NCI-H187 (cell line): ENCODE measurements at regions not wholly inside any gene's neighbourhood (a gene's known extent, or its start where the extent isn't known, plus 50 kb on each side); places are given as distances from the start of the nearest gene placed in this dataset.

ENCODE experiments used
- DNase-seq, 2 experiments: peaks; one replicate each; lab custom pipeline; 2025; lab: John Stamatoyannopoulos, UW

DNA sequence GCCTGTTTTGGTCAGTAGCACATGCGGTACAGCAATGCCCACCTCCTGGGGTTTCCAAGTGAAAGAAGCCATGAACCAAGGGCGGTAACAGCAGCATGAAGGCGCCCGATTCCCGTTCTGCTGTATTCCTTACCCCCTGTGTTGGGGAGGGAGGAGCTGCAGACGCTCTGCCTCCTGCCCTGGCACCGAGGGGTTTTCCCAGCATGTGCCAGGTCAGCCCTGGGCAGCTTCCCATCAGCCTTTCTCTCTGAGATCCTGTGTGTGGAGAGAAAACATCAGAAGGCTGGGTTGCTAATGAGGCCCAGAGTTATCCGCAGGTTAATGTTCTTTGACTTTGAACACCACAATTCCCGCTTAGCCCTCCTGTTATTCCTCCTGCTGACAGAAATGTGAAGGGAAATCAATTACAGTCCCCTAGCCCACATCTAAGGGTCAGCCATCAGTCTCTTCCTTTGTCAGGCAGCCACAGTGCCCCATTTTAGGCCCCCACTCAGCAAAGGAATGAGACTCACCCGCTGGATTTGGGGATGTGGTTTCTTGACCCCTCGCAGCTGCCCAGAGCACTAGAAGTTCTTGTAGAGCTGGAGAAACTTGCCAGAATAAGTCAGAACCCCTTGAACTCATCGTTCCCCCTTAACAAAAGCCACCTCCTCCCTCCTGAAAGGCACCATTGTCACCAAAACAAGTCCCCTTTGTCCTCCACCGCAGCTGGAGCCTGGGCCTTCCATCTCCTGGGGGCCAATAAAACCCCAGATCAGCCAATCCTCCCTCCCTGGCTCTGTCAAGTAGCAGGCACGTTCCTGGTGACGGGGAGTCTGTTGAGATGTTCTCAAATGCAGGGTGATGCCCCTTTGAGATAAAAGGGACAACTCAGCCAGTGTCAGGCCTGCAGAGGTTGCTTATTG is 168.5 kb downstream of the KATNIP start:
- DNase-seq = no peak

DNA sequence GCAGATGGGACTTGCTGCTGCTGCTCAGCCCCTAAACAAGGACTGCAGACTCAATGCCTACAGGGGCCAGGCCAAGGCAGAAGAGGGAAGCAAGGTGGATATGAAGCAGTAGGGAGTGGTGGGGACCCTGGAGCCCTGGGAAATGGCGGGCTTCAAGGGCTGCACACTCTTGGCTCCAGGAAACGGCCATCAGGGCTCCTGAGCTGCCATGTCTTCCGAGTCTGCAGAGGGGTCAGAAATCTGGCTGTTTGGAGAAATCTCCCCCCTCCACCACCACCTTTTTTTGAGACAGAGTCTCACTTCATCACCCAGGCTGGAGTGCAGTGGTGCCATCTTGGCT is 169.1 kb downstream of the KATNIP start:
- no peak for DNase-seq

DNA sequence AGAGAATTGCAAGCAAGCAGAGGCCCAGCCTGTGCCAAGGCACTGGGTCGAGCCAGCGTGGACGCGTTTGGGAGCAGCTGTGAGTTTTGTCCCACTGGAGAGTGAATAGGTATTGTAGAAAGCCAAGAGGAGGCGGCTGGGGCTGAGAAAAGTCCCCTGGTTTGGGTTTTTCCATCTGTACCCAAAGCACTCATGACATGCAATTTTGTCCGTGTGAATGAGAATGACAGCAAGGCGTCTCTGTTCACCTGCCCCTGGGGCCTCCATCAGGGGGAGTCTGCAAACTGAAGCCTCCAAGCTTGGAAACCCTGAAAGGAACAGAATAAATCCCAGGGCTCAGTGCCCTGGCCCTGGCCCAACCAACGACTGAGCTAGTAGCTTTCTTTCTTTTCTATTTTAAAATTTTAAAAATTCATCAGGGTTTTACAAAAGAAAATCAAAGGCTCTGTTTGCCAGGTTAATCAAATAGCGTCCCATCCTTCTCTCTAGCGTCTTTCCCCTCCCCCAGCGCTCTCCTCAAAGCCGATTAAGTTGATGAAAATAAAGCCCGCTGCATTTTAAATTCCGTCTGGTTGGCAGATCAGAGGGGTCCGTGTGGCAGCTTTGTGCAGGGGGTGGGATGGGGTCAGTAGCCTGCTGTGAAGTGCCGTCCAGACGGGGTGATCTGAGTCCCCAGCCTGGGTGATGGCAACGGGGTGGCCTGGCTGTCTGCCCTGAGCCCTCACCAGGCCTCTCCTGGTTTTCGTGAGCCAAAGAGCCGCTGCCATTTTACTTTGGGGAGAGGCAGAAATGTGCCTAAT is 171.0 kb downstream of the KATNIP start:
- DNase-seq = no peak

DNA sequence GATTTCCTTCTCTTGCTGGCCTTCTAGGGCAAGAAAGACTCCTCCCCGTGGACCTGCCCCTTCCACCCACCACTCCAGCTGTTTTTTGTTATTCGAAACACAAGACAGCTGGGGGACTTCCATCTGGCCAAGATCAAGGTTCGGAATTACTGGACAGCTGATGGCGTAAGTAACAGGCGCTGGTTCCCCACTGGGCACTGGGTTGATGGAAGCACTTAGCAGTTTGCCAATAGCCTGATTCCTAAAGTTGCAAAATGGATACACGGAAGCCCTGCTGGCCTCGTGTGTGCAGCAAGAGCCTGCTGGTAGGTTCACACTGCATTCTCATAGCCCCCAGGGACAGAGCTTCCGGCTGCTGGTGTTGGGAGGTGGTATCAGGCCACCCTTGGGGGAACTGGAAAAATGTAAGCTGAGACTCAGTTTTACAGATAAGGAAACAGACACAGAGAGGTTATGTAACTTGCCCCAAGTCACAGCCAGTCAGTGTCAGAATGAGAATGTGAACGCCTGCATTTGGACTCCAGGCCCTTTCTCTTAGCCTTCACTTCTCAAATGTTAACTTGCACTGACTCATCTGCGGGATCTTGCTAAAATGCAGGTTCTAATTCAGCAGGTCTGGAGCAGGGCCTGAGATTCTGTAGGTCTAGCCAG is 171.7 kb downstream of the KATNIP start:
- DNase-seq = no peak

DNA sequence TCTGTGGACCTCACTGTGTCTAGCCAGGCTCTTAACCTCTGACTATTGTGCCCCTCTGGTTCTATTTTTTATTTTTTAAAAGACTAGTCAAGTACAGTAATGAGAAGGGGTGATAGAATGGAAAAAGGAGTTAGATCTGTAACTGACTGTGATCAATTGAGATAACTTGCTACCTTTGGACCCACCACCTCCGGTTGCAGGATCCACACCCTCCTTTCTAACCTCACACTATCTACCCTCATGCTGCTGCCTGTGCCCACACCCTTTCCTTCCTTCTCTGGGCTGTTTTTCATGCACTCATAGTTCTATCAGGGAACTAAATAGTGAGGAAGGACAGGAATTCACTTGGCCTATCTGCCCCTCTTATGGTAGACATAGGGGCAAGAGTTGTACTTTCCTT is 172.3 kb downstream of the KATNIP start:
- no peak for DNase-seq

DNA sequence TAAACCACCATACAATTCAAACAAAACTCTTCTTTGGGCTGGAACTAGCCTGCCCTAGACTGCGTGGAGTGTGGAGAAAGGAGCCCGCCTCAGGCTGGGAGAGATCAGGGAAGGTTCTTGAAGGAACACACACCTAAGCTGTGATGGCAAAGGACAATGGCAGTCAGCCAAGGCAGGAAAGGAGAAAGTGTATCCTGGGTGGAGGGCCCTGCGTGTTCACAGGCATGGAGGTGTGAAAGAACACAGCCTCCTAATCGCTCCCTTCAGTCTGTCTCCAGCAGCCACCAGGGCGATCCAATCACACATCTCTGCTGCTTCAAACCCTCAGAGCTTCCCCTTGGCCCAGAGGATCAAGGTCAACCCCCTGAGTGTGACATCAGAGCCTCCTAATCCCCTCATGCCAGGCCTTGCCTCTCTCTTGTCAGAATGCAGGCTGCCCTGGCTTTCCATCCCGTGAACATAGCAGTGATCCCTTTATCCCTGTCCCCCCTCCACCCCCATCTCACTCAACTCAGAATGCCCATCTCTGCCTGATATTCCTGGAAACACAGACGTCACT is 173.0 kb downstream of the KATNIP start:
- DNase-seq = no peak

DNA sequence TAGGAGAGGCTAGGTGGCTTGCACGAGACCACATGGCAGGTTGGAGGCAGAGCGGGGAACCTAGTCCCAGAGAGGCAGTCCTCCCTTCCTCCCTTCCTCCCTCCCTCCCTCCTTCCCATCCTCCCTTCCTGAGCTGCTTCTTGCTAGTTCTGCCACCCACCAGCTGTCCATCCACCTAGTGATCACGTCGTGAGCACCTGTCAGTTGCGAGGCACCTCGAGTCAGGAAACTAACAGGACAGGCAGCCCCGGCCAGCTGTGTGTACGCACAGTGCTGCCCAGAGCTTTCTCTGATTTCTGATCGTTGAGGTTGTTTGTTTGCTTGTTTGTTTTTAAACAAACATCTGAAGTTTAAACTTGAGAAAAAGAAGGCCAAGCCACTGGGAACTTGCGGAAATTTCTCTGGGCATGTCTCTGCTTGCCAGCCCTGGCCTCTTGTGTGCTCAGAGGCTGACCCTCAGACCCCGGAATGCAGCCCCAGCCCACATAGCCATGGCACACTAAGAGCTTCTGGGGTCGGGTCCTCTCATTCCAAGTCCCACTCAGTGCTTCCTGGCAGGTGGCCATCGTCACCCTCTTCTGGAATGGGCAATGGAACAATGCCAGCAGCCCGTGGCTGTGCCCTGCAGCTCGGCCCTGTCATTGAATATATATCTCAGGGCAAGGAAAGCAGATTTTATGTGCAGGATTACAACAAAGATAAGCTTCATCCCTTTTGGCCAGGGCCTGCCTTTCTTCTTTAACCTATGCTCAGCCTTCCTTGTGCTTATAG is 174.0 kb downstream of the KATNIP start:
- no peak for DNase-seq

DNA sequence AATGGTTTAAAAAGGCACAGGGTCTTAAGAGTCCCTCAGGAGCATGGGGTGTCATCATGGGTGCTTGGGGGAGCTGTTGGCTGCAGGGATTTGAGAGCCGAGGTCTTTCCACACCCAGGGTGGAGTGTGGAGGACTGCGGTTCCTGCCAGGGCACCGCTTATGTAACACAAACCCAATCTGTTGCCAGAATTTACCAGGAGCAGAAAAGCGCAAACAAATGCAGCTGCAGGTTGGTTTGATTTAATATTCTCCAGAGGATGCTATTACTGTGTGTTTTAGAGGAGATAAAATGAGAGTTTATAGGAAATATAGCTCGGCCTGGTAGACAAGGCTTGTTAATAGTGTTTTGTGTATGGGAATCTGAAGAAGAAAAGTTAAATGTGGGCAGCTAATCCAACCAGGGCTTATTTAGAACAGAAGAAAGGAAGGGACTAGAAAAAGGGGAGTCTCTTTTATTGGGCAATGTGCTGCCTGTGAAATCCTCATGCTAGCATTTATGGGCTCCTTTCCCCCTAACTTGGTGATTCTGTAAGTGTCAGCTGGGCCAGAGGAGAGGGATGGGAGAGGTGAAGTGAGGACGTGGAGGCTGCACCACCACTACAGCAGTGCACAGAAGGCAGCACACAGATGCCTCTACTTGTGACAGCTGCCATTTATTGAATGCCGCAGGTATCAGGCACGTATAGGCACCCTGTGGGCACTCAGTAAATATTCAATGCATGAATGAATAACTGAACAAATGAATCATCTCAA is 174.7 kb downstream of the KATNIP start:
- DNase-seq = no peak

DNA sequence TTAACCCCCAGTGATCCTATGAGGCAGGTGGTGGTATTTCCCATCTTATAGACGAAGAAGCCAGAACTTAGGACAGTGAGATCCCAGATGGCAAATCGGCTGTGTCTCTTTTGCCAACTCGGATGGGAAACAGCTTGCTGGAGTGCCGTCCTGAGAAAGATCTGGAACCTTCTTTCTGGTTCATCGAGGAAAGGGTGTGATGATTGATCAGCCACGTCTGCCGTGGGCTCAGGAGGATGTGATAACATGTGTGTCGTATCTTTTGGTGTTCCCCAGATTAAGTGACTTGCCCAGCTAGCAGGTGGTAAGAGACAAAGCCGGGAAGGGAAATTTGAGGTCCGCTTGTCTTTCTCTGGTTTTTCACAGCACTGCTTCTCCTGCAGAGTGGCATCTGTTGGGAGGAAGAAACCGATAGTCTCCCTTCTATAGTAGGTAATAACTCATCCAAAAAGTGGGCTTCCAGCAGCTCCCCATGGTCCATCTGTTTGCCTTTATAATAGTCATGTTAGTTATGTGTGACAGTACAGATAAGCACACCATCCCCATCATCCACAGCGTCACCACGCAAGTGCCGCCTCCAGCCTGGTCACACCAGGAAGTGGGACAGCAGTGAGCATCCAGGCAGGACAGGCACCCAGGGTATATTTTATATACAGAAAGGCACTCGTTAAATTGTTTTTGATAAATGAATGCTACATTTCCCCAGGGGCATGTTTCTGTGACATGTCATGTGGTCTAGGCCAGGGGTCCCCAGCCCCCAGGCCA is 175.5 kb downstream of the KATNIP start:
- DNase-seq = no peak

DNA sequence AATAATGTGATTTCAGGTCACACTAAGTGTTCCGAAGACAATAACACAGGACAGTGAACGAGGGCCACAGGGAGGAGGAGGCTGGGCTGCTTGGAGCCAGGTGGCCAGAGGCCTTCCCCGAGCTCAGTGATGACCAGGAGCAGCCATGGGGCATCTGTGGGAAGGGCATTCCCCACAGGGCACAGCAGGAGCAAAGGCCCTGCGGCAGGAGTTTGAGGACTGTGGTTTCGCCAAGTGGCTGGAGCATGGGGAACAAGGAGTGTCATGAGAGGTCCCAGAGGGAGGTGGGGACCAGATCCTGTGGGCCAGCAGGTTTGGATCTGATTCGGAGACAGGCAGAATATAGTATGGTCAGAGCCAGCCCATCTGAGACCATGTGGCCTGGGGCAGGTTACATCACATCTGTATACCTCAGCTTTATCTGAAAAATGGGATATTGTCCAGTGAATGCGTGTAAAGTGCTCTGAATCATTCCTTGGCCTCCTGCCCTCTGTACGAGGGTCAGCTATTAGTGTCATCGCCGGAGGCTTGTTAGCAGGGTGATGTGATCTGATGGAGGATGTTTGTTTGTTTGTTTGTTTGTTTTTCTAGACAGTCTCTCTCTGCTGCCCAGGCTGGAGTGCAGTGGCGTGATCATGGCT is 176.8 kb downstream of the KATNIP start:
- DNase-seq = no peak

DNA sequence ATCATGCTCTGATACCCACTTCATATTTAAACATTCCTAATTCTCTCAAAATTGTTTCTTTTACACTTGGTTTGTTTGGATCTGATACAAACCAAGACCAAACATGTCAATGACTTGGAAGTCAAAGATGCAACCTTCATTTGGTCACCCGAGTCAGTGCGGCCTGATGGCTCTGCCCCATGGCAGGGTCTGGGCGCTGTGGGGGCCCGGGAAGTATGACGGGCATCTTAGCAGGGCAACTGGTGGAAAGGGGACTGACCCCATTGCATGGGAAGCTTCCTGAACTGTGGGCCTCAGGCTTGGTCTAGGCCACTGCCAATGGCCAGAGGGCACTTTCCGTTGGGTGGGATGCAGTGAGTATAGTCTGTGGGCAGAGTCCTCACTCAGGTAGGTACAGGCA is 178.0 kb downstream of the KATNIP start:
- no peak for DNase-seq

DNA sequence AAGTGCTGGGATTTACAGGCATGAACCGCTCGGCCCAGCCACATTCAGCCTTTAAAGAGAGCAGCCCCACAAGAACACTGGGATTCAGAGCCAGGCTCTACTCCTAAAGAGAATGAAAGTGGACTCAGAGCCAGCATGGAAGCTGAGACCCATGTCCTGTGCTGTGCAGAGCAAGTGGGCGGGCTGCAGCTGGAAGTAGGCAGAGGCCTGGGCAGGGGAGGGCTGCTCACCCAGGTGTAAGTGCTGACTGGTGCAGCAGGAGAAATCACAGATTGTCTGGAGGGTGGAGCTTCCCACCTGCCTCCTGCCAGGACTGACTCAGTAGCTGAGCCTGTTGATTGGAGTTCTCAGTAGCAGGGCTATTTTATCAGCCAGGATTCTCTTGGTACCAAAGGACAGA is 178.7 kb downstream of the KATNIP start:
- DNase-seq = no peak

DNA sequence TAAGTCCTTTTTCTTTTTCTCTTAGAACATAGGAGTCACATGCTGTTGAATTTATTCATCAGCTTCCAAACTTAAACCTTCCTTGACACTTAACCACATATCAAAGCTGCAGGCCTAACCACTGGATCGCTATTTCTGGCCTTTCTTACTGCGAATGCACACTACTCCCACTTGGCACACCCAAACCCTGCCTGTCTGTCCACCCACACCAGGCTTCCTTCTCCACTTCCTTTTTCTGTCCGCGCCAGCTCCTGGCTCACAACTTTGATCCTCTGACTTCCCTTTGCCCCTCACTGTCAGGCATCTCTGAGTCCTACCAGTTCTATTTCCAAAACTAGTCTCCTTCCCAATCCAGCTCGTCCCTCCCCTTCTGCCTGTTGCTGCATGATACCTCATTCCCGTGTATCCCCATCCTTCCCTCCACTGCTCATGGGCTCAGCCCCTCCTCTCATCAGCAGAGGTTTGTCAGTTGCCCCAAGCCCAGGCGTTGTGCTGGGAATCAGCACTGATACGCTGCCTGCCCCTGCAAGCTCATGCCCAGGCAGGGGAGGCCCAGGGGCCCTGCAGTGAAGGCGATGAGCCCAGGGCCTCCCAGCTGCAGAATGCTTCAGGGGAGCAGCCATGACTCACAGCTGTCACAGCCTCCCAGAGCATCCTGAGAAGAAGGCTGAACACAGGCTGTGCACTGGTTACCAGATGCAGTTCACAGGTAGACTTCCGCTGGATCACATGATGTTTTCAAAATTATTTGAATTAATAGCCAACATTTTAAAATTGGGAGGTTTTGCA is 179.8 kb downstream of the KATNIP start:
- DNase-seq = no peak

DNA sequence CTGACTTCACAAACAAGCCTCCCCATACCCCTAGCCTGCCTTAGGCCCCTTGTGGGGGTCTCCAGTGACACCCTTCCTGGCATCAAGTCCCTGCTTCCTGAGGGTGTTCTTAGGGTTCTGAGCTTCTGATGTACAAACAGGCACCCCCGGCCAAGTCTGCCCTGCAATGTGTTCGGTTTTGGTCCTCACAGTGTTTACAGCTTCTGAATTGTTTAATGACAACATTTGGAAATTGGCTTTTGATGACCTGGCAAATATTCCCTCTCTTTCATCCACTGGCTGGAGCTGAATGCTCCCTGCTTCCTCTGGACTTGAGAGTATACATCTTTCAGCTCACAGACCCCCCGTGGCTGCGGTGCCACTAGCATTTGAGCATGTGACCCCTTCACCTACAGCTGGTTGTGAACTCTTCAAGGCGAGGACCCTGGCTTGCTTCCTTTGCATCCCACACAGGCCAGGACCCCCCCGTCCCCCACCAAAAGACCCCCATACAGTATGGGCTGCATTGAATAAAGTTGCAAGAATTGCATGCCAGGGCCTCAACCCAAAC is 180.8 kb downstream of the KATNIP start:
- no peak for DNase-seq

DNA sequence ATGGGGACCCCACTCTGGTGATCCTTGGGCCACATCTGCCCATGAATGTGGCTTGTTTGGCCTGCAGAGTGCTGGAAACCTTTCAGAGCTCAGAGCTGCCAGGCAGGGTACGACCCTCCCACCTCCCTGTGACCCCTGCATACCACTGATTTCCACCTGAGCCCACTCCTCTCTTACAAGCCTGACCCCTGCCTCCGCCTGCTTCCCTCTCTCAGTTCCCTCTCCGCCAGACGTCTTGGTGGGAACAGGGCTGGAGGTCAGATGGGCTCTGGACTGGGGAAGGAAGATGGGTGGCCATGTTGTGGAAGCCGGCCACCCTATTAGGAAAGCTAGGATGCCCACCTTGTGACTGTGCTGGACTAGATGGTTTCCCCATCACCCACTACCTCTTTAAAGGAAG is 185.1 kb downstream of the KATNIP start:
- no peak for DNase-seq

DNA sequence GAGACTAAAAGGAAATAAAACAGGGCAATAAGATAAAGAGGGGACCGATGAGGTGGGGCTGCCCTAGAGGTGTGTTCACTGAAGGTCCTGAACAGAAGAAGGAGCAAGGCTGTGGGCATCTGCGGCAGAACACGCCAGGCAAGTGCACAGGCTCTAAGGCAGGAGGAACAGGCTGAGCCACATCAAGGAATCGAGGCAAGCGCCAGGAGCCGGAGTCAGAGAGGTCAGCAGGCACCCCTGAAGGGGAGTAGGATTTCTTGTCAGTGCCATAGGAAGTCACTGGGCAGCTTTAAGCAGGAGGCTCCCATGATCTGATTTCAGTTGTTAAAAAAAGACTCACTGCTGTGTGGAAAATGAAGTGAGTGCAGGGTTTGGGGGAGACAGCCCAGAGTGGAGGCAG is 186.5 kb downstream of the KATNIP start:
- DNase-seq = no peak

DNA sequence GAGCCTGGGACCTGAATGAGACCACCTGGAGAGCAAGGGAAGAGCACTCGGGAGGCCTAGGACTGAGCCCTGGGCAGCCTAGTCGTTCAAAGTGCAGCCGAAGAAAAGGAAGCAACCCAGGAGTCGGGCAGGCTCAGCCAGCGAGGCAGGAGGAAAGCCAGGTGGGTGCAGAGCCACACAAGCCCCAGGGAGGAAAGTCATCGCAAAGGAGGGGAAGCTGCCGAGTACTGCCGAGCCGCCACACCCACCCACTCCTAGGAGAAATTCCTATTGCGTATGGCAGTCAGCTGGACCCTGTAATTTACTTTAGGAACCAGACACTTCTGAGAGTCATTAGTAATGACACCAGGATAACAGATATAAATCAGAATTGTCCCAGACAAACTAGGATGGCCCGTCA is 187.6 kb downstream of the KATNIP start:
- no peak for DNase-seq
